Nephron progenitor cell (in vitro differentiated cells): ENCODE measurements at regions not wholly inside any gene's neighbourhood (a gene's known extent, or its start where the extent isn't known, plus 50 kb on each side); places are given as distances from the start of the nearest gene placed in this dataset.
"Not testable (repeated sequence)": the region's sequence is repeated elsewhere in the genome, so short reads cannot be mapped to it uniquely, and the experiment has no call there.

ENCODE experiments used
- DNase-seq: peaks from one replicate; pipeline ENCODE4 v3.0.0; 2021
- H3K27ac Mint-ChIP-seq: 2 replicates; pipeline ENCODE4 v1.8.0; 2021; ENCODE audit warnings: mild to moderate bottlenecking, moderate library complexity, mixed read lengths
- H3K27me3 Mint-ChIP-seq: 2 replicates; pipeline ENCODE4 v1.8.0; 2021; ENCODE audit warnings: mild to moderate bottlenecking, low read depth, mixed read lengths; ENCODE audit not compliant: poor library complexity
- H3K36me3 Mint-ChIP-seq: 2 replicates; pipeline ENCODE4 v1.8.0; 2021; ENCODE audit warnings: low read depth, mixed read lengths
- H3K4me1 Mint-ChIP-seq: 2 replicates; pipeline ENCODE4 v1.8.0; 2021; ENCODE audit warnings: mixed read lengths
- H3K4me3 Mint-ChIP-seq: 2 replicates; pipeline ENCODE4 v1.8.0; 2021; ENCODE audit warnings: mild to moderate bottlenecking, moderate library complexity, mixed read lengths
- H3K9me3 Mint-ChIP-seq: 2 replicates; pipeline ENCODE4 v1.8.0; 2021; ENCODE audit warnings: mild to moderate bottlenecking, moderate library complexity, mixed read lengths
- CTCF ChIP-seq: fragments of 200-600 bp; sonication (generic); IDR thresholded peaks from 2 replicates; pipeline ENCODE4 v1.5.0; 2021; ENCODE audit warnings: antibody characterized with exemption

DNA sequence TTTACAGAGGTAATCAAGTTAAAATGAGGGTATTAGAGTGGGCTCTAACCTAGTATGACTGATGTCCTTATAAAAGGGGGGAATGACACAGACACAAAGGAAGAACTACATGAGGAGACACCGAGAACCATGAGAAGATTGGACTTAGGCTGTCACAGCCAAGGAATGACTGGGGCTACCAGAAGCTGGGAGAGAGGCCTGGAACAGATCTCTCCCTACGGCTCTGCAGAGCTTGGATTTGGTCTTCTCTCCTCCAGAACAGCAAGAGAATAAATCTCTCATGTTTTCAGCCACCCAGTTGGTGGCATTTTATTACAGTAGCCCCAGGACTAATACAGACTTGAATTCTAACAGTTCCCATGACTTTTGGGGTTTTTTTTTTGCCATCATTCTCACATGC, 110.8 kb downstream of the PSMG1 start:
- Mint-ChIP-seq H3K27me3 (peaks cover 10% of the 10 kb centered on the region), H3K4me3 (no peak overlapping the region), H3K4me1 (no peaks in the 10 kb centered on the region), H3K36me3 (peaks cover 7% of the 10 kb centered on the region), H3K27ac (no peak overlapping the region), H3K9me3 (peaks cover 37% of the 10 kb centered on the region)
- no peak for TF ChIP-seq CTCF
- no peak for DNase-seq

DNA sequence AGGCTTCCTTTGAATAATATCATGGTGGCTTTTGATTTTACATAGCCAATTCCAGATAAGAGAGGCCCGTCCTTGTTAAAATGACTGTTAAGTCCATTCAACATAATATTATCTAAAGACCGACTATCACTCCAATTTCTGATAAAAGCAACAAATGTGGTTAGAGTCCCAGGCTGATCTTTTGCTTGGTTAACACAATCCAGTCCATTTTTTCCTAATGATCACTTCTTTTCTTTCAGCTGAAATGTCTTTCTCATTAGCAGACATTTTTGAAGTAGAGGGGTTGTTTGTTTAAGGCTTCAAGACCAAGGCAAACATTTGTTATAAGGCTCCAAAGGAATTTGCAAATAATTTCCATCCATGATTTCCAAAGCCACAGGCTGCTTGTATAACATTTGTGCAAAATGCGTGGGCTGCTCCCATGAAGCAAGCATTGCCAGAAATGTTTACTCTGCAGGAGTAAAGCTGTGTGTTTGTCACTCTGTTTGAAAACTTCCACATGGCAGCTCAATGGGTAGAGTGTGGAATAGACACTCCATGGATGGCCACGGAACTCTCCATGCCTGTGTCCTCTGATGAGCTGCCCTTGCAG, 111.5 kb downstream of the PSMG1 start:
- Mint-ChIP-seq H3K36me3 (peaks cover 7% of the 10 kb centered on the region), H3K4me1 (no peaks in the 10 kb centered on the region), H3K4me3 (no peak overlapping the region), H3K27me3 (peaks cover 7% of the 10 kb centered on the region), H3K27ac (no peak overlapping the region), H3K9me3 (peaks cover 37% of the 10 kb centered on the region)
- no peak for DNase-seq
- no peak for TF ChIP-seq CTCF

- Mint-ChIP-seq H3K27me3 (peaks cover 11% of the 10 kb centered on the region), H3K9me3 (peaks cover 36% of the 10 kb centered on the region)
- not testable (repeated sequence) for H3K27ac Mint-ChIP-seq, H3K36me3 Mint-ChIP-seq, H3K4me1 Mint-ChIP-seq, DNase-seq, H3K4me3 Mint-ChIP-seq
Measured at GRCh38 chr21:39069856-39070255, 113.4 kb downstream of the PSMG1 start.

DNA sequence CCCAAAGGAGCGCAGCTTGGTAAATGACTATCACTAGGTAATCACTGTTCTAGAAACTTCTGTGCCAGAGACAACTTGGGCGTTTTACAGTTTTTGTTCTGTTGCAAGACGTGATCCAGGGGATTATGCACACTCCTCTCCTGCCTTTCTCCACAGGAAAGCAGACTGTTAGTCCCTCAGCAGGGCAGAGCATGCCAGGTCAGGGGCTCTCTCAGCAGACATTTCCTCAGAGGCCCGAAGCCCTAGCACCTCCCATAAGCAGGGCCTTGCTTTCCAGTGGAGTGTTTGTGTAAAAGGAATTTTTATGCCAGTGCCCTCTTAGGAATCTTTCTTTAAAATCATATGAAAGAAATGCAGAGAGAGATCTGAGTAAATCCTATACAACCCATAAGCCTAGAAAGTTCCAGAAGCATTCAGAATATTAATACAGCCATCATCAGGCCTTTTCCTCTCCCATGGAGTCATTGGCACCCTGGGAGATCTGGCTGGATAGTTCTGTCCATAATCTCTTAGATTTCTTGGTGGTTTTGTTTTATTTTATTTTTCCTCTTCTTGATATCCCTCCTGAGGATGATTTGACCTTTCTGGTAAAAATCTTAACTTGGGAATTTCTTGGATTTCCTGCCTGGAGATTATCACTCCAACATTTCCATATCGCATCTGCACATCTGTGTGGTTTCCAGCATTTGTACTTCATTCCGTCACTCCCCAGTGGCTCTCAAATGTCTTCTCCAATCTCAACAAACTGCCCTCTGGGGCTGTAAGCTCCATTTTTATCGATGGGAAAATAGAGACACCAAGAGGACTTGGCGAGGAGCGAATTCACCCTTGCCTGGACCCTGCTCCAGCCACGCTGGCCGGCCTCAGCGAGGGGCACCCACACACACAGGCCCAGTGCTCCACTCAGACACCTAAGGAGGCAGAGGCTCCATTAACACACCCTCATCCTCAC, 116.1 kb downstream of the PSMG1 start:
- peaks cover 6% of the 10 kb centered on the region for H3K27me3 Mint-ChIP-seq
- H3K9me3 Mint-ChIP-seq, result peaks cover 45% of the 10 kb centered on the region
- peaks cover 7% of the 10 kb centered on the region for H3K36me3 Mint-ChIP-seq
- peaks cover 9% of the 10 kb centered on the region for H3K4me1 Mint-ChIP-seq
- H3K4me3 Mint-ChIP-seq, result no peak overlapping the region
- no peak for DNase-seq
- H3K27ac Mint-ChIP-seq, result no peak overlapping the region
- no peak for TF ChIP-seq CTCF

DNA sequence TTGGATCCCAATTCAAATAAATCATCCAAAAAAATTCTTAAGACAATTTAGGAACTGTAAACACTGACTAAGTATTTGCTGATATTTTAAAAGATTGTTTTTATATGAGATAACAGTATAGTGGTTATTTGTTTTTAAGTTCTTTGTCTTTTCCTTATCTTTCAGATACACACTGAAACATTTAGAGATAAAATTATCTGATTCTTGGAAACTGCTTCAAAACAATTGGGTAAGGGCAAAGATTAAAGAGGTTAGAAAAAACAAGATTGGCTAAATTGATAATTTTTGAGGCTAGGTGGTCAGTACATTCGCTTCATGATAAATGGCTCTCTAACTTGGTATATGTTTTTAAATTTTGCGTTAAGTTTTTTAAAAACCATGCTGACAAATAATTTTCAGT, 117.3 kb downstream of the PSMG1 start:
- no peak for DNase-seq
- peaks cover 19% of the 10 kb centered on the region for H3K4me1 Mint-ChIP-seq
- no peak overlapping the region for H3K4me3 Mint-ChIP-seq
- TF ChIP-seq CTCF, result no peak
- H3K27me3 Mint-ChIP-seq, result peaks cover 6% of the 10 kb centered on the region
- H3K27ac Mint-ChIP-seq, result no peak overlapping the region
- peaks cover 7% of the 10 kb centered on the region for H3K36me3 Mint-ChIP-seq
- H3K9me3 Mint-ChIP-seq, result peaks cover 45% of the 10 kb centered on the region

DNA sequence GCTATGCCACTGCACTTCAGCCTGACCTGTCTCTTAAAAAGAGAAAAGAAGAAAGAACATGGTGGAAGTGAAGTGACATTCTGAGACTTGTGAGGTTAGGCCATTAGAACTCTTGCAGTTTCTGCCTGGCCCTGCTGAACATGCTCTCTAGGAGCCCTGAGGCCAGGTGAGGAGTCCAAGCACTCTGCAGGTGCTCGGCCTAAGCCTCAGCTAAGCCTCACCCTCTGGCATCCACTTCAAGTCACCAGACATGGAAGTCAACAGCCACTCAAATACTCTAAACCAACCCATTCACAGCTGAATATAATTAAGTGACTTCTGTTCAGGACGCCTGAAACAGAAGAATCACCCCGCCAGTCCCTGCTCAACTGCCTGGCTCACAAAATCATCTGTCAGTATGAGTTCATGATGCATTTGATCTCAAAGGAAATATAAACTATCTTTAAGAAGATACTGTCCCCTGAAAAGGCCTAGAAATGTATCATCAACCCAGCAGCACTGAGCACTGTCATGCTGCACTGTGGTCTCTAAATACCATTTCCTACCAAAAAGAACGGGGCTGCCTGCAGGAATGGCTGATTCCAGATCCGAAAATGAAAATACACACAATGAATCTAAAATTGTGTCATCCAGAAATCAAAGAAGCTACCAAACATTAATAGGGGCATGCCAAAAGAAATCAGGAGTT, 118.8 kb downstream of the PSMG1 start:
- Mint-ChIP-seq H3K9me3 (peaks cover 38% of the 10 kb centered on the region), H3K27ac (no peak overlapping the region), H3K27me3 (peaks cover 6% of the 10 kb centered on the region), H3K36me3 (peaks cover 7% of the 10 kb centered on the region), H3K4me3 (no peak overlapping the region), H3K4me1 (peaks cover 28% of the 10 kb centered on the region)
- no peak for DNase-seq
- no peak for TF ChIP-seq CTCF
